H1 (cell line): ENCODE measurements at regions not wholly inside any gene's neighbourhood (a gene's known extent, or its start where the extent isn't known, plus 50 kb on each side); places are given as distances from the start of the nearest gene placed in this dataset.

Experiments used
- CTCF ChIA-PET: fragments of 300-600 bp; sonication (Branson Sonifier 250); formaldehyde crosslinking; loops from one replicate; lab custom pipeline; 2021; ENCODE audit not compliant: partially characterized antibody; lab: Charles Lee
- POLR2A ChIA-PET: fragments of 300-600 bp; sonication (Branson Sonifier 250); formaldehyde crosslinking; loops from one replicate; lab custom pipeline; 2021; ENCODE audit warnings: inconsistent platforms; ENCODE audit not compliant: partially characterized antibody; lab: Charles Lee
- DNase-seq, 2 experiments: peaks; one replicate each; pipeline versions ENCODE4 v3.0.0 to v3.0.0-alpha.2; 2010 to 2022; ENCODE audit warnings: low spot score in 2 of 2, low read depth in 1 of 2, mixed read lengths in 1 of 2
- FAIRE-seq: peaks from 2 replicates; lab custom pipeline; 2011; peaks lifted over from hg19 to GRCh38; lab: Jason Lieb, UNC
- H2AFZ ChIP-seq: 2 replicates; pipeline ENCODE4 v1.8.1; 2012; ENCODE audit warnings: low read length, inconsistent platforms
- H2AK5ac ChIP-seq: 2 replicates; pipeline ENCODE4 v1.6.1; 2013; ENCODE audit warnings: low read depth, low read length
- H2BK120ac ChIP-seq: replicated peaks from 2 replicates; pipeline ENCODE3; 2013; ENCODE audit warnings: low read depth, low read length, inconsistent platforms
- H2BK12ac ChIP-seq: 2 replicates; pipeline ENCODE4 v1.6.1; 2013; ENCODE audit warnings: low read depth, low read length
- H2BK15ac ChIP-seq: 2 replicates; pipeline ENCODE4 v1.6.1; 2013; ENCODE audit warnings: low read length
- H2BK20ac ChIP-seq: 2 replicates; pipeline ENCODE4 v1.6.1; 2013; ENCODE audit warnings: low read length
- H2BK5ac ChIP-seq: 2 replicates; pipeline ENCODE4 v1.6.1; 2013; ENCODE audit warnings: low read depth, low read length
- H3K14ac ChIP-seq: 2 replicates; pipeline ENCODE4 v1.6.1; 2013; ENCODE audit warnings: inconsistent platforms; ENCODE audit not compliant: insufficient read length
- H3K18ac ChIP-seq: 2 replicates; pipeline ENCODE4 v1.6.1; 2013; ENCODE audit warnings: low read length; ENCODE audit errors: extremely low read depth
- H3K23ac ChIP-seq: 2 replicates; pipeline ENCODE4 v1.6.1; 2013; ENCODE audit warnings: inconsistent platforms; ENCODE audit not compliant: insufficient read length
- H3K23me2 ChIP-seq: 2 replicates; pipeline ENCODE4 v1.6.1; 2013; ENCODE audit warnings: low read depth, low read length
- H3K27ac ChIP-seq: 2 replicates; pipeline ENCODE4 v1.6.1; 2011; ENCODE audit warnings: low read depth, low read length, inconsistent platforms
- H3K27me3 ChIP-seq, 4 experiments: replicated peaks in 1 of 4; 1 replicate in 1 of 4; 2 replicates in 3 of 4; pipeline versions ENCODE4 v1.6.1 to v1.8.1; 2011 to 2013; ENCODE audit warnings: low read length in 3 of 4, mild to moderate bottlenecking in 3 of 4, inconsistent platforms in 2 of 4, mixed read lengths in 2 of 4, moderate library complexity in 1 of 4; ENCODE audit not compliant: control insufficient read depth in 3 of 4, insufficient read depth in 3 of 4; ENCODE audit errors: extremely low read depth in 1 of 4
- H3K36me3 ChIP-seq, 4 experiments: 2 replicates each; pipeline versions ENCODE4 v1.6.1 to v1.8.1; 2011 to 2013; ENCODE audit warnings: mild to moderate bottlenecking in 4 of 4, low read length in 3 of 4, moderate library complexity in 2 of 4, control low read depth in 1 of 4, inconsistent platforms in 1 of 4; ENCODE audit not compliant: insufficient read depth in 4 of 4, control insufficient read depth in 2 of 4
- H3K4ac ChIP-seq: replicated peaks from 2 replicates; pipeline ENCODE3; 2013; ENCODE audit warnings: low read length, low read depth, mixed read lengths, inconsistent platforms; ENCODE audit not compliant: insufficient read length
- H3K4me1 ChIP-seq, 4 experiments: replicated peaks in 1 of 4; 1 replicate in 1 of 4; 2 replicates in 3 of 4; pipeline versions ENCODE4 v1.6.1 to v1.8.1; 2011 to 2013; ENCODE audit warnings: low read length in 3 of 4, inconsistent platforms in 2 of 4, mixed read lengths in 1 of 4; ENCODE audit not compliant: insufficient read depth in 4 of 4, control insufficient read depth in 3 of 4
- H3K4me2 ChIP-seq, 2 experiments: 2 replicates each; pipeline versions ENCODE4 v1.6.1 to v1.8.1; 2011 to 2013; ENCODE audit warnings: low read depth in 2 of 2, low read length in 2 of 2, control low read depth in 1 of 2, inconsistent platforms in 1 of 2, mild to moderate bottlenecking in 1 of 2; ENCODE audit not compliant: insufficient read depth in 1 of 2
- H3K4me3 ChIP-seq, 4 experiments: fragments of 200-600, 300-600 bp in 1 of 4; sonication (generic), shearing (Covaris generic), sonication (Bioruptor Twin) in 1 of 4; 2 replicates each; pipeline versions ENCODE4 v1.5.1 to v1.8.1; 2011 to 2016; ENCODE audit warnings: low read length in 4 of 4, low read depth in 3 of 4, control low read depth in 2 of 4, inconsistent platforms in 2 of 4, mild to moderate bottlenecking in 2 of 4, mixed read lengths in 1 of 4, moderate library complexity in 1 of 4; ENCODE audit not compliant: insufficient read depth in 2 of 4; ENCODE audit errors: extremely low read depth in 1 of 4
- H3K56ac ChIP-seq: replicated peaks from 2 replicates; pipeline ENCODE3; 2013; ENCODE audit warnings: low read depth, mild to moderate bottlenecking, mixed read lengths, low read length, inconsistent platforms; ENCODE audit not compliant: insufficient read length
- H3K79me1 ChIP-seq: 2 replicates; pipeline ENCODE4 v1.6.1; 2013; ENCODE audit warnings: low read depth, low read length, control low read depth
- H3K79me2 ChIP-seq, 2 experiments: 2 replicates each; pipeline versions ENCODE4 v1.6.1 to v1.8.1; 2012 to 2013; ENCODE audit warnings: low read length in 2 of 2, mild to moderate bottlenecking in 2 of 2, inconsistent platforms in 1 of 2; ENCODE audit not compliant: insufficient read depth in 2 of 2, control insufficient read depth in 1 of 2
- H3K9ac ChIP-seq, 4 experiments: replicated peaks in 1 of 4; 1 replicate in 1 of 4; 2 replicates in 3 of 4; pipeline versions ENCODE4 v1.6.1 to v1.8.1; 2011 to 2013; ENCODE audit warnings: low read depth in 3 of 4, low read length in 3 of 4, control low read depth in 2 of 4, mild to moderate bottlenecking in 2 of 4, moderate library complexity in 2 of 4, inconsistent platforms in 1 of 4; ENCODE audit errors: extremely low read depth in 1 of 4
- H3K9me3 ChIP-seq, 2 experiments: 2 replicates each; pipeline versions ENCODE4 v1.6.1 to v1.8.1; 2012 to 2013; ENCODE audit warnings: mild to moderate bottlenecking in 2 of 2, moderate library complexity in 2 of 2, control low read depth in 1 of 2, inconsistent platforms in 1 of 2, low read depth in 1 of 2, low read length in 1 of 2, mixed read lengths in 1 of 2; ENCODE audit not compliant: insufficient read depth in 2 of 2
- H4K20me1 ChIP-seq, 2 experiments: replicated peaks in 1 of 2; 2 replicates each; pipeline versions ENCODE3 to v1.8.1; 2011 to 2013; ENCODE audit warnings: inconsistent platforms in 2 of 2, low read length in 2 of 2, mild to moderate bottlenecking in 1 of 2; ENCODE audit not compliant: insufficient read depth in 2 of 2, control insufficient read depth in 1 of 2
- H4K5ac ChIP-seq: 2 replicates; pipeline ENCODE4 v1.6.1; 2013; ENCODE audit warnings: low read length, low read depth, mixed read lengths, inconsistent platforms; ENCODE audit not compliant: insufficient read length
- H4K8ac ChIP-seq: 2 replicates; pipeline ENCODE4 v1.8.0; 2013; ENCODE audit warnings: mild to moderate bottlenecking, moderate library complexity, low read length, inconsistent platforms; ENCODE audit not compliant: insufficient read depth; ENCODE audit errors: extremely low read depth
- H4K91ac ChIP-seq: replicated peaks from 2 replicates; pipeline ENCODE3; 2013; ENCODE audit warnings: low read length, mixed read lengths, inconsistent platforms; ENCODE audit not compliant: insufficient read length
- ATF2 ChIP-seq: IDR thresholded peaks from 2 replicates; pipeline ENCODE4 v1.6.1; 2012; ENCODE audit warnings: low read length, inconsistent platforms
- CBX5 ChIP-seq: fragments of 300-800, 300-1000 bp; sonication (generic); IDR thresholded peaks from 2 replicates; pipeline ENCODE4 v1.7.1; 2016; ENCODE audit warnings: antibody characterized with exemption, low read length, low read depth
- CHD2 ChIP-seq: IDR thresholded peaks from 2 replicates; pipeline ENCODE4 v1.6.1; 2012; ENCODE audit warnings: low read length, improper control_type of control experiment
- PHF8 ChIP-seq: fragments of 200-600 bp; sonication (generic); conservative IDR thresholded peaks from 2 replicates; pipeline ENCODE4 v1.7.1; 2012; ENCODE audit warnings: low read depth, mild to moderate bottlenecking, inconsistent platforms, low read length, moderate library complexity
- POU5F1 ChIP-seq: IDR thresholded peaks from 2 replicates; pipeline ENCODE4 v1.6.1; 2011; ENCODE audit warnings: low read depth, mild to moderate bottlenecking, low read length, moderate library complexity
- SP2 ChIP-seq: IDR thresholded peaks from 2 replicates; pipeline ENCODE4 v1.6.1; 2012; ENCODE audit warnings: mild to moderate bottlenecking, low read length, inconsistent platforms
- WGBS, 2 experiments: shearing (Covaris generic) in 1 of 2; methylation state at CpG; one replicate each; pipeline versions ENCODE4 v1.1.6 to v1.1.7; 2013 to 2015; ENCODE audit warnings: low lambda C conversion rate in 2 of 2, mixed read lengths in 2 of 2, inconsistent platforms in 1 of 2, low coverage in 1 of 2, missing lambda C conversion rate in 1 of 2; ENCODE audit not compliant: insufficient replicate concordance in 2 of 2, insufficient coverage in 1 of 2, insufficient read length in 1 of 2; ENCODE audit errors: extremely low coverage in 1 of 2, missing lambda C conversion rate in 1 of 2; 5-methylcytosine and 5-hydroxymethylcytosine counted together

- CTCF ChIA-PET = interaction anchor here (0.6 to 2.1 kb wide), 13 partner anchors 9 to 213 kb away, joined by 3 to 11 read pairs (median 3); no protein-coding TSS in a partner anchor
- H3K23me2 ChIP-seq = no peaks in the 10 kb centered on the region
Observed at GRCh38 chr15:92304223-92304975, 89.3 kb upstream of the ST8SIA2 start.

More at GRCh38 chr15:92304223-92304975, 89.3 kb upstream of the ST8SIA2 start:
- Histone ChIP-seq H3K27me3 (no peaks in the 10 kb centered on the region; a peak in 2 of 7 replicates), H3K4ac (no peak overlapping the region), H2AFZ (0 out of 2 replicates have a peak overlapping the region, but pooled peaks have one; percentile 7), H3K4me1 (peaks cover 3 to 23% (median 16%) of the 10 kb centered on the region in 4 experiments), H4K20me1 (no peaks in the 10 kb centered on the region), H2BK12ac (peak overlapping the region; percentile 4; the same call in 1 of the 2 replicates), H4K91ac (no peak overlapping the region), H3K4me2 (no peak overlapping the region; a peak in 1 of 4 replicates), H4K8ac (no peak overlapping the region), H3K9me3 (peaks cover 0 to 8% of the 10 kb centered on the region in 2 experiments; a peak in 2 of 4 replicates), H3K9ac (no peak overlapping the region), H3K23ac (no peak overlapping the region), H2BK20ac (peak overlapping the region; percentile 40; the same call in 1 of the 2 replicates), H2BK5ac (peak overlapping the region; percentile 22; the same call in 1 of the 2 replicates), H4K5ac (no peak overlapping the region), H3K36me3 (no peaks in the 10 kb centered on the region; a peak in 1 of 8 replicates), H3K79me2 (no peaks in the 10 kb centered on the region), H2AK5ac (no peak overlapping the region), H3K79me1 (no peaks in the 10 kb centered on the region), H3K56ac (no peak overlapping the region), H3K4me3 (no peak overlapping the region), H3K27ac (no peak overlapping the region), H3K18ac (peak overlapping the region; percentile 85), H2BK120ac (no peak overlapping the region), H2BK15ac (peak overlapping the region; percentile 83; the same call in 1 of the 2 replicates), H3K14ac (no peak overlapping the region)
- POLR2A ChIA-PET = interaction anchor here (1.0 kb wide), 1 partner anchor 365 kb away, joined by 3 read pairs; no protein-coding TSS in a partner anchor
- WGBS, 2 experiments = 75% methylated on average over 12 of the region's 12 CpGs; no CpG with 5 or more reads in 1 of the 2 experiments
- DNase-seq (no peak), FAIRE-seq (no peak)
- TF ChIP-seq SP2 (no peak), CHD2 (no peak), POU5F1 (no peak), ATF2 (no peak), CBX5 (no peak), PHF8 (no peak)
